Stimulated activated CD8-positive, alpha-beta memory T cell treated with anti-CD3 and anti-CD28 coated beads, Interleukin-7, amount 100 ng/mL, for 48 hours (primary cell): ENCODE measurements at regions not wholly inside any gene's neighbourhood (a gene's known extent, or its start where the extent isn't known, plus 50 kb on each side); places are given as distances from the start of the nearest gene placed in this dataset.
"Not testable (repeated sequence)": the region's sequence is repeated elsewhere in the genome, so short reads cannot be mapped to it uniquely, and the experiment has no call there.

Experiments
- DNase-seq, 2 donors: peaks; one replicate each; pipeline ENCODE4 v3.0.0-alpha.2; 2020; ENCODE audit warnings: low read depth in 1 of 2; ENCODE audit errors: extremely low read depth in 1 of 2

DNA sequence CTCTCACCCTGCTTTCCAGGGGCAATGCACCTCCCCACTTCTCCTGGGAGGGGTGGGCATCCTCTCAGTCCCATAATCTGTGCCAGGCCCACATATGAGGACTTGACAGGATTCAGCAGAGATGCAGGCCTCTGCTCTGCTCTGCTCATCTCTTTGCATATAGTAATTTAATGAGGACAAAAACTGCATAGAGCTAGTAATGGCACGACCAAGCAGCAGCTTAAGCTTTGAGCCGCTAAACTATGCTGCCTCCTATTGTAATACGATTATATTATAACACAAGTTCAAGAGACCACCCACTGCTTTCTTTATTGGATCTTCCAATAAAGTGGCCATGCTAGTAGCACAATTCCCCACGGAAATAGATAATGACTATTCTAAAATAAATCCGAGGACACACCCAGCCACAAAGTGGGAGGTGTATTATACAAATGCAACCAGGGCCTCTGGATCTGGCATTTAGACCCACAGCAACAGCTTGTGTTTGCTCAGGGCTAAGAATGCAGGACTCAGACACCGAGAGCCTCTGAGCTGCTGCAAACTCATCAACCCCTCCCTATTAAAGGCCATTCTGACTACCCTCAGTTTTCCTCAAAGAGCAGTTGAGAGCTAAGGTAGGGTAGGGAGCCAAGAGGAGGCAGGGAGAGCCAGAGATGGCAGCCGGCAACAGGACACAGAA, 93.6 kb upstream of the PLGLB2 start:
- DNase-seq, result not testable (repeated sequence)

DNA sequence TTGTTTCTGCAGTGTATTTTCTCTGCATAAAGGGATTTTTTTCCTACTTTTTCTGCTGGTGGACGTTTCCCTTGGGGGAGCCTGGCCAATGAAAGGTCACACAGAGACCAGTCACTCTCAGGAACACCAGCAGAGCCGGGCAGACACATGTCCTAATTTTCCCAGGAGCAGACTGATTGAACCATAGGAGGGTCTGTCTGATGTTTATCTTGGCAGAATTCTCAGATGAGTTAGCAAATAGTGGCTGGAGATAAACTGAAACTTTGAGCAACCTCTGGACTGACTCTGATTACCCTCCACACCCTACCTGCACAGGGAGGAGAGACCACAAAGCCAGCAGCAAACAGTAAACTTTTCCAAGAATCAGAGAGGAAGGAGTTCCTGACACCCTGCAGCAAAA, 90.0 kb upstream of the PLGLB2 start:
- not testable (repeated sequence) for DNase-seq

DNA sequence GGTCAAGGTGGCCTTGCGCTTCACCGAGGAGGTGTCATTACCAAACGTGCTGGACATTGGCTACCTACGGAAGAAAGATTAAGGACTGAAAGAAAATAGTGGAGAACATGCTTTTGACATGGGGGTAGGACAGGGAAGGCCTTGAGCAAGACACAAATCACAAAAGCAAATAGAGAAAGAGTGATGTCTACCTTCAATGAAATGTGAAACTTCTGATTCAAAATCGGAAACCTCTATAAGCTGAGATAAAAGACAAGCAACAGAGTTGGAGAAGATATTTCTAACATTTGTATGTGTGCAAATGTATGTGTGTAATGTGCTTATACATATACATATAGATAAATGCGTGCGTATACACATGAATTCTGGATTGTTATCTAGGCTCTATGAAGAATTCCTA, 89.5 kb upstream of the PLGLB2 start:
- not testable (repeated sequence) for DNase-seq

DNA sequence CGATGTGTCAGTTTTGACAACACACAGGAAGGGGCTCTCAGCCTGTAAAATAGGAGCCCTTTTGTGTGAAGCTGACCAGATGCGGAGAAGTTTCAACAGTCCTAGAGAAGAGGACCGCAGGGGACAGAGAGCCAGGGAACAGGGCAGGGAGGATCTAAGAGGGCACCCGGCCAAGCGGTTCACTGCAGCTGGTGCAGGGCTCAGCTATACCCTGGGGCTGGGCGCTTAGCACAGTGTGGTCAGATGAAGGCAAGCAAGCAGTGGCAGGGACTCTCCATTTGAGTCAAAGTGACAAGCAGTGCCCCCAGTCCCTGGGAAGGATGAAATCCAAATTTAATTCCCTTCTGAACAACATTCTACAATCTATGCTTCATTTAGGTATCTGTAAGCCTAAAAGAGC, 88.9 kb upstream of the PLGLB2 start:
- DNase-seq, result not testable (repeated sequence)

DNA sequence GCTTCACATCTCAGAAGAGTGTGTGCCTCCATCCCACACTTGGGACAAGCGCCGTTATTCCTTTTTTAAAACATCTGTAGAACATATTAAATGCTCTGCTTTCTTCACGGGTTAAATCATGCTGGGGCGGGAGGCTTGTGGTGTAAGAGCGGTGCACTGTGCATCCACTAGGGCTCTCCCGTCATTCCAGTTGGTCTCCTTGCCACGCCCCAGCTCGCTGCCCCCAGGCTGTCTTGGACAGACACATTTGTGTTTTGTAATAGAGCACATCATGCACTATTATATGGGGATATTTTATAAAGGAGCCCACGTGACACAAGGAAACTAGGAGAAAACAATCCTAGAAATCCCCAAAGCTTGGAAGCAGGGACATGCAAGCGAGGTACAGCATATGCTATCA, 87.7 kb upstream of the PLGLB2 start:
- not testable (repeated sequence) for DNase-seq

- not testable (repeated sequence) for DNase-seq
These were observed 85.3 kb upstream of the PLGLB2 start for GRCh38 chr2:87662316-87663290.

- not testable (repeated sequence) for DNase-seq
These were observed 84.5 kb upstream of the PLGLB2 start for GRCh38 chr2:87663347-87663746.

DNA sequence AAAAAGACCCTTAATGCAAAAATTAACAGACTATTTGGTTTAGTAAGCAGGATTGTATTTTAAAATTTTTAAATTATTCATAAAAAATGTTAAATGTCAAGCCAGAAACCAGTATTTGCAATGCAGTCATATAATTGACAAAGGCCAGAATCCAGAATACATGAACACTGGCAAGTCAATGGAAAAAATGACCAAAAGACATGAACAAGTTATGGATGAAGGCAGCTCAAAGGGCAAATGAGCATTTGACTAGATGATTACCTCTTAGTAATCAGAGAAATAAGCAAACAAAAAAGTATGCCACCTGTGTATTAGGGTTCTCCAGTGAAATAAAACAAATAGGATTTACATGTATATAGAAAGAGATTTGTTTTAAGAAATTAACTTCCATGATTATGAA, 80.9 kb upstream of the PLGLB2 start:
- not testable (repeated sequence) for DNase-seq

DNA sequence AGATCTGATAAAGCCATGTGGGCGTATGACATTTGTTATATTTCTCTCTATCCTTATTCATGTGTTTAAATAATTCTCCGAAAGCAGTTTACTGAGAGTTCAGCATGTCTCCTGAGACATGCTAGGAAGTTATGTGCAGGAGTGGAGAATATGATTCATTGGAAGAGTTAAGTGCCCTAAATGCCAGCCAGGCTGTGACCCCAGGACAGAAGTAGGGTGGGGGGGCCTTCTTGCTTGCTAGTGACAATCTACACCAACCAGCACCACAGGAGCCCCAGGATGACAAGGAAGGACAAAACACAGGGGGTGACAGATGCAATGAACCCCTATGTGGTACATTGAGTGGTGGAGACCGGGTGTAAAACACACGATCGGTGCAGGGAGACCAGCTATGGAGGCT, 79.5 kb upstream of the PLGLB2 start:
- DNase-seq, result not testable (repeated sequence)

DNA sequence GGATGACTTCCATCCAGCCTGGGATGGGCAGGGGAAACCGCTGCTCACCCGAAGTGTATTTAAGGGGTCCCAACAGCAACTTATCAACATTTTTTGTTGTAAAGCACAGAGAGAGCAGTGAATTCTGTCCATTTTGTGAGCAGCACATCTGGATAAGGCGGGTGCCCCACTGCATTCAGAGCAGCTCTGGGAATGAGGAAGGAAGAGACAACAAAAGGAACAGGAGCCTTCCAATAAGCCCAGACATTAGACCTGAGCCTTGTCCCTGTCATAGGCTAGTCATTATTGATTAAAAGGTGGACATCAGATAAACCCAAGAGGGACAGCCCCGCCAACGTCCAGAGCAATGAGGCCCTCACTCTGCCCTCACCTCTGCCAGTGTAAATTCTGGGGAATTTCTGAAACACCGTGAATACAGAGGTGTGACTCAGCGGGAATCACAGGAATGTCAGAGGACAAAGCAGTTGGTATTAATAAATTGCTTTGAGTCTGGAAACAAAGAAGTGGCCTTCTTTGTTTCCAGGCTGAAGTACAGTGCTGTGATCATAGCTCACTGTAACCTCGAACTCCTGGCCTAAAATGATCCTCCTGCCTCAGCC, 78.2 kb upstream of the PLGLB2 start:
- not testable (repeated sequence) for DNase-seq

GRCh38 chr2:87672404-87672803, 75.5 kb upstream of the PLGLB2 start:
- DNase-seq, result not testable (repeated sequence)

- not testable (repeated sequence) for DNase-seq
These were observed 73.2 kb upstream of the PLGLB2 start for GRCh38 chr2:87674729-87675128.

- not testable (repeated sequence) for DNase-seq
These were observed 72.4 kb upstream of the PLGLB2 start for GRCh38 chr2:87675487-87675886.

DNA sequence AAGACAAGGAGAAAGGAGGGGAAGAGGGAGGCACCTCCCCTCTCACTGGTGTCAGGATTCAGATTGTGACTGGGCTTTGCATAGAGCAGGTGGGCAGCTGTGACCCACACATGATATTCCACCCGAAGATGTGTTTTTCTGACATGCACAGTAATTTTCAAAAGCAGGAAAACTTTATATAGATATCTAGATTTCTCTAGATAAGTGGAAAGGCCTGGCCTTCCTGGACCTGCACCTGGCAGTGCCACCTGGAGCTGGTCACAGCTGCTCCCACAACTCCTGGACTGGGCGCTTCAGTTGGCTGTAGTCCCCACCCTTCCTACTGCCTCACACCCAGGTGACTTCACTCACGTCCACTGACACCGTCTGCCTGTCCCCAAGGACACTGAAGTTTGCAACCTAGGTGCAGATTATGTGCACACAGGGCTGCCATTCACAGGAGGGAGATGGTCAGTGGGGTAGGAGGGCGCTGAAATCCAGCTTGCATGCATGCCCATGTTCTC, 70.4 kb upstream of the PLGLB2 start:
- not testable (repeated sequence) for DNase-seq

- not testable (repeated sequence) for DNase-seq
These were observed 69.1 kb upstream of the PLGLB2 start for GRCh38 chr2:87678742-87679173.

DNA sequence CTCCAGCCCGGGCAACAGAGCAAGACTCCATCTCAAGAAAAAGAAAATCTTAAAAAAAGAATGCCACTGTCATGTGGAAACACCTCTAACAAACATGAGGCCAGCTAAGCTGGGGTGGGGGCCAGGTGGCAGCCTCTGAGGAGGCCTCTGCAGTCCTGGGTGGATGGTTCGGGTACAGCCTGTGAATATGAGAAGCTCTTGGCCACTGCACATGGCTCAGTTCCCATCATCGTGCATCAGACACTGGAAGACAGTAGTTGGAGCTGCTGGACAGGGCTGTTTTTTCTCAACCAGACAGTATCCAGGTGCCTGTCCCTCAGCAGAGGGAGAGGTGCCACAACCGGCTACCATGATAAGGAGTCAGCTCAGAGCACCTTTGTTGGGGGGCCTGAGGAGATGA, 67.9 kb upstream of the PLGLB2 start:
- not testable (repeated sequence) for DNase-seq

DNA sequence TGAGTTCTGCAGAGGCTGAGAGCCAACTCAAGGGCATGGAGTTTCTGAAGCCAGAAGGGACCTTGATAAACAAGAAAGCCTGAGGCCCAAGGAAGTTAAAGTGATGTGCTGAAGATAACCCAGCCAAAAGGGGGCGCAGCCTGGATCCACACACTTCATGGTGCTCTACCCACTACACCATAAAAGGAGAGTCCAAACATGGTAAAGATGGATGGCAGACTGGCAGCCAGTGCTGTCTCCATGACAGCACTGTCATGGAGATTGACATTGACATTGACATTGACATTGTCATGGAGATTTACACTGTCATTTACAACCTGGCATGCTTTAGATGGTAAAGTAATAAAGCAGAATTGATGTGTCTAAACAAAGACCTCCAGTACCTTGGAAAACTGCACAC, 67.2 kb upstream of the PLGLB2 start:
- DNase-seq, result not testable (repeated sequence)

- DNase-seq, result not testable (repeated sequence)
These were observed 64.4 kb upstream of the PLGLB2 start for GRCh38 chr2:87683451-87683850.

GRCh38 chr2:87683961-87684360, 63.9 kb upstream of the PLGLB2 start:
- DNase-seq, result not testable (repeated sequence)

- not testable (repeated sequence) for DNase-seq
These were observed 62.3 kb upstream of the PLGLB2 start for GRCh38 chr2:87685558-87685957.
